ENCODE measurements at regions not wholly inside any gene's neighbourhood (a gene's known extent, or its start where the extent isn't known, plus 50 kb on each side); places are given as distances from the start of the nearest gene placed in this dataset.

DNA sequence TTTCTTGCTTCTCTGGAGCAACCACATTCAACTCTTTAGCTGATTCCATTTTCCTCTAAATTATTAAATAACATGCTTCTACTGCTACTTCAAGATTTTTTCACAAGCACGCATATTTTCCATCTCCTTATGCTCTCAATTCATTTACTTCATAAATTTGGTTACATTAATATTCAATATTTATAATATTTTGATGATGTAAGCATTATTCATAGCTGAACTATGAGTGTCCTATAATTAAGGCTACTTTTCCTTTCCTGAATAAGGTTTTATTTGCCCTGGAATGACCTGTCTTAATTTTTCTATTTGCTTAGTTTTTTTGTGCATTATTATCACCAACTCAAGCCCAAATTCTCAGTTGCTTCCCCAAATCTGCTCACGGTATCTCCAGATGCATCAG lies 109.4 kb upstream of the ADPGK start:
- no peak for TF ChIP-seq RELA (CRISPR knock-in tag; IDR thresholded peaks at IDR 0.05; ENCODE audit: borderline replicate concordance)
- TF ChIP-seq, protein P1, sequence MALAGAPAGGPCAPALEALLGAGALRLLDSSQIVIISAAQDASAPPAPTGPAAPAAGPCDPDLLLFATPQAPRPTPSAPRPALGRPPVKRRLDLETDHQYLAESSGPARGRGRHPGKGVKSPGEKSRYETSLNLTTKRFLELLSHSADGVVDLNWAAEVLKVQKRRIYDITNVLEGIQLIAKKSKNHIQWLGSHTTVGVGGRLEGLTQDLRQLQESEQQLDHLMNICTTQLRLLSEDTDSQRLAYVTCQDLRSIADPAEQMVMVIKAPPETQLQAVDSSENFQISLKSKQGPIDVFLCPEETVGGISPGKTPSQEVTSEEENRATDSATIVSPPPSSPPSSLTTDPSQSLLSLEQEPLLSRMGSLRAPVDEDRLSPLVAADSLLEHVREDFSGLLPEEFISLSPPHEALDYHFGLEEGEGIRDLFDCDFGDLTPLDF (CRISPR knock-in tag; IDR thresholded peaks at IDR 0.05): no peak
- TF ChIP-seq NFYB (CRISPR knock-in tag; conservative IDR thresholded peaks at IDR 0.05; ENCODE audit: low read depth): no peak
- TF ChIP-seq, protein P2, sequence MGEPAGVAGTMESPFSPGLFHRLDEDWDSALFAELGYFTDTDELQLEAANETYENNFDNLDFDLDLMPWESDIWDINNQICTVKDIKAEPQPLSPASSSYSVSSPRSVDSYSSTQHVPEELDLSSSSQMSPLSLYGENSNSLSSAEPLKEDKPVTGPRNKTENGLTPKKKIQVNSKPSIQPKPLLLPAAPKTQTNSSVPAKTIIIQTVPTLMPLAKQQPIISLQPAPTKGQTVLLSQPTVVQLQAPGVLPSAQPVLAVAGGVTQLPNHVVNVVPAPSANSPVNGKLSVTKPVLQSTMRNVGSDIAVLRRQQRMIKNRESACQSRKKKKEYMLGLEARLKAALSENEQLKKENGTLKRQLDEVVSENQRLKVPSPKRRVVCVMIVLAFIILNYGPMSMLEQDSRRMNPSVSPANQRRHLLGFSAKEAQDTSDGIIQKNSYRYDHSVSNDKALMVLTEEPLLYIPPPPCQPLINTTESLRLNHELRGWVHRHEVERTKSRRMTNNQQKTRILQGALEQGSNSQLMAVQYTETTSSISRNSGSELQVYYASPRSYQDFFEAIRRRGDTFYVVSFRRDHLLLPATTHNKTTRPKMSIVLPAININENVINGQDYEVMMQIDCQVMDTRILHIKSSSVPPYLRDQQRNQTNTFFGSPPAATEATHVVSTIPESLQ (CRISPR knock-in tag; IDR thresholded peaks at IDR 0.05): no peak
- TF ChIP-seq, protein P3, sequence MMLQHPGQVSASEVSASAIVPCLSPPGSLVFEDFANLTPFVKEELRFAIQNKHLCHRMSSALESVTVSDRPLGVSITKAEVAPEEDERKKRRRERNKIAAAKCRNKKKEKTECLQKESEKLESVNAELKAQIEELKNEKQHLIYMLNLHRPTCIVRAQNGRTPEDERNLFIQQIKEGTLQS (CRISPR knock-in tag; conservative IDR thresholded peaks at IDR 0.05): no peak
- no peak for TF ChIP-seq FOXJ3 (CRISPR knock-in tag; IDR thresholded peaks at IDR 0.05; ENCODE audit: borderline replicate concordance)
- no peak for TF ChIP-seq ZNF121 (CRISPR knock-in tag; IDR thresholded peaks at IDR 0.05)
- TF ChIP-seq KAT7 (CRISPR knock-in tag; IDR thresholded peaks at IDR 0.05; ENCODE audit: borderline replicate concordance): no peak
- TF ChIP-seq, protein P4, sequence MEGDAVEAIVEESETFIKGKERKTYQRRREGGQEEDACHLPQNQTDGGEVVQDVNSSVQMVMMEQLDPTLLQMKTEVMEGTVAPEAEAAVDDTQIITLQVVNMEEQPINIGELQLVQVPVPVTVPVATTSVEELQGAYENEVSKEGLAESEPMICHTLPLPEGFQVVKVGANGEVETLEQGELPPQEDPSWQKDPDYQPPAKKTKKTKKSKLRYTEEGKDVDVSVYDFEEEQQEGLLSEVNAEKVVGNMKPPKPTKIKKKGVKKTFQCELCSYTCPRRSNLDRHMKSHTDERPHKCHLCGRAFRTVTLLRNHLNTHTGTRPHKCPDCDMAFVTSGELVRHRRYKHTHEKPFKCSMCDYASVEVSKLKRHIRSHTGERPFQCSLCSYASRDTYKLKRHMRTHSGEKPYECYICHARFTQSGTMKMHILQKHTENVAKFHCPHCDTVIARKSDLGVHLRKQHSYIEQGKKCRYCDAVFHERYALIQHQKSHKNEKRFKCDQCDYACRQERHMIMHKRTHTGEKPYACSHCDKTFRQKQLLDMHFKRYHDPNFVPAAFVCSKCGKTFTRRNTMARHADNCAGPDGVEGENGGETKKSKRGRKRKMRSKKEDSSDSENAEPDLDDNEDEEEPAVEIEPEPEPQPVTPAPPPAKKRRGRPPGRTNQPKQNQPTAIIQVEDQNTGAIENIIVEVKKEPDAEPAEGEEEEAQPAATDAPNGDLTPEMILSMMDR (IDR thresholded peaks at IDR 0.05): no peak
- no peak for TF ChIP-seq SP1 (CRISPR knock-in tag; conservative IDR thresholded peaks at IDR 0.05)
- no peak for TF ChIP-seq ZNF138 (CRISPR knock-in tag; conservative IDR thresholded peaks at IDR 0.05)
- no peak for TF ChIP-seq CREM (CRISPR knock-in tag; IDR thresholded peaks at IDR 0.05)
